Globus pallidus (tissue), 1 donor: ENCODE measurements at regions not wholly inside any gene's neighbourhood (a gene's known extent, or its start where the extent isn't known, plus 50 kb on each side); places are given as distances from the start of the nearest gene placed in this dataset.
"Not testable (repeated sequence)": the region's sequence is repeated elsewhere in the genome, so short reads cannot be mapped to it uniquely, and the experiment has no call there.

Experiments
- DNase-seq: peaks from one replicate; pipeline ENCODE4 v3.0.0-alpha.2; 2015; ENCODE audit warnings: low spot score

DNA sequence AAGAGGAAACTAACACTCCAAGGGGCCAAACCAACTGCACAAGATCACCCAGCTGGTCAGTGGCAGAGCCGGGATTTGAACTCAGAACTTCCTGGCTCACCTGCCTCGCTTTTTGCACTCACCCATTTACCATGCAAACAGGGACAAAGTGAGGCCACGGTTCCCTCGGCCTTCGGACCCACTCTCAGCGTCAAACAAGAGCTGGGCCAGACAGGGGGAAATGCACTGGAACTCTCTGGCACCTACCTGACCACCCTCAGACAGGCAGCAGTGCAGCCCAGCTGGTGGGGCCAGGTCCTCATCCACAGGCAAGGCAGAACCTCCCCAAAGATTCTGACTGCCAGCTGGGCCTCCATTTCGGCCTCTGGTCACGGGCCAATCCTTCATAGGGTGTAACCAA is 93.7 kb upstream of the SRSF6 start:
- DNase-seq: no peak

DNA sequence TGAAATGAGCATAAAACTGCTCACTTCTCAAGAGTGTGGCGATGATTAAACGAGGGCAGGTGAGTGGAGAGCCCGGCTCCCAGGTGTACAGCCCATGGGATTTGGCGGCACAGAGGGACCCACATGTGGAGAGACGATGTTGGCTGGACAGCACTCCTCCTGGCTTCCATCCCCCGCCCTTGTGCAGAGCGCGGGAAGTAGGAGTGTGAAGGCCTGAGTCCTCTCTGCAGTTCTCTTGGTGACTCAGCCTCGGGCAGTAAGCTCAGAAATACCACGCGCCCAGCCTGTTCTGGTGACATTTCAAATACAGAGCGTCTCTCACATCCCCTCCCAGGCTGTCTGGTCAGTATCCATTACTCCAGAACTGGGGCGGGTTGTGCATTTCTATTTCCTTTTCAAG is 94.2 kb upstream of the SRSF6 start:
- DNase-seq: no peak

DNA sequence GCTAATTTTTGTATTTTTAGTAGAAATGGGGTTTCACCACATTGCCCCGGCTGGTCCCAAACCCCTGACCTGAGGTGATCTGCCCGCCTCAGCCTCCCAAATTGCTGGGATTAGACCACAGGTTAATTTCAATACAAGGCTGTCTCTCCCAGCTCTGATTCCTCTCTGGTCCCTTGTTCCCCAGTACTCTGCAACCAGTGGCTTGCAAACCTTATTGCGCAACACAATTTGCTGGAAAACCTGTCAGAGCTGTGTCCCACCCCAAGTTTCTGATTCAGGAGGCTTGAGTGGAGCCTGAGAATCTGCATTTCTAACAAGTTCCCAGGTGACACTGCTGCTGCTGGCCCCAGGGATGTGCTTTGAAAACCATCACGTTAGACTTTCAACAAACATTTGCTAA is 96.2 kb upstream of the SRSF6 start:
- no peak for DNase-seq

DNA sequence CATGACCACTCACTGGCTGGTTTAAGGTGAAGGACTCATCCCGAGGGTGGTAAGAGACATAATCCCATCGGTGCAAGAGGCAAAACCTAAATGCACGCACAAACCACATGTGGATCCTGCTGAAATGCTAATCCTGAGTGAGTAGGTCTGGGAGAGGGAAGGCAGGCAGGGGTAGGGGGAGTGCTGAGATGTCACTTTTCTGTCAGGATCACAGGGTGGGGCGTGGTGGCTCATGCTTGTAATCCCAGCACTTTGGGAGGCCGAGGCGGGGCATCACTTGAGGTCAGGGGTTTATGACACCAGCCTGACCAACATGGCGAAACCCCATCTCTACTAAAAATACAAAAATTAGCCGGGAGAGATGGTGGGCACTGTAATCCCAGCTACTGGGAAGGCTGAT is 97.7 kb upstream of the SRSF6 start:
- no peak for DNase-seq

DNA sequence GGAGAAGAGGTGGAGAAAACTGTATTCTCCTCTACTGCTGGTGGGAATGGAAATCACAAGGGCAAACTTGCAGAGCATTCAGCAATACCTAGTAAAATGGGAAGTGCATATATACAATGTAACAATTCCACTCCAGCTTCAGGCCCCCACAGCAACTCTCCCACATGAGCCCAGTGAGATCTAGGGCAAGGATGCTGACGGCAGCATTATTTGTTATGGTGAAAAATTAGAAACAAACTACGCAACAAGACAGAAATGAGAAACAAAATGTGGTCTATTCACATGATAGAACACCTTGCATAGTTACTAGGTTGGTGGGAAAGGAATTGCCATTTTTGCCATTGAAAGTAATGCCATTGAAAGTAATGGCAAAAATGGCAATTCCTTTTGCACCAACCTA is 98.9 kb upstream of the SRSF6 start:
- no peak for DNase-seq

DNA sequence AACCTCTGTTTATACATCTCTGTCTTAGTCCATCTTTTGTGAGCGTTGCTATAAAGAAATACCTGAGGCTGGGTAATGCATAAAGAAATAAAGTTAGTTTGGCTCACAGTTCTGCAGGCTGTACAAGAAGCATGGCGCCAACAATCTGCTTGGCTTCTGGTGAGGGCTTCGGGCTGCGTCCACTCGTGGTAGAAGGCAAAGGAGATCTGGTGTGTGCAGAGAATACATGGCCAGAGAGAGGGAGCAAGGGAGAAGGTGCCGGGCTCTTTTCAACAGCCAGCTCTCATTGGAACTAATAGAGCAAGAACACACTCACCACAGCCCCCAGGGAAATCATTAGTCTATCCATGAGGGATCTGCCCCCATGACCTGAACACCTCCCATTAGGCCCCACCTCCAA is 100.3 kb upstream of the SRSF6 start:
- DNase-seq: no peak

DNA sequence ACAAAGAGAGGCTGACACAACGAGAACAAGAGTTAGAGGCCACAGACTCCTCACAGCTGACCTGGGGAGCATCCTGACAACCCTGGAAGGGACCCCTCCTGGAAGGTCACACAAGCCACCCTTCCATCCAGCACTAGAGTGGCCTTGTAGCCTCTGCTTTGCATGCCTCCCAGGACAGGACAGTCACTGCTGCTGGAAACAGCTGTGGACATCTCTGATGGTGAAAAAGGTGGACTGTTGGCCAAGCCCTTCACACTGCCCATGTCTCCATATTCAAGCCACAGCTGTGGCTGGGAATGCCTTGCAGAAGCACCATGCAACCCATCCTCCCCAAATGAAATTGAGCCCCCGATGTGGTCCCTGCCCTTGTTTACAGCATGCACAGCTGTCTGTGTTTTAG is 102.1 kb upstream of the SRSF6 start:
- DNase-seq: no peak

DNA sequence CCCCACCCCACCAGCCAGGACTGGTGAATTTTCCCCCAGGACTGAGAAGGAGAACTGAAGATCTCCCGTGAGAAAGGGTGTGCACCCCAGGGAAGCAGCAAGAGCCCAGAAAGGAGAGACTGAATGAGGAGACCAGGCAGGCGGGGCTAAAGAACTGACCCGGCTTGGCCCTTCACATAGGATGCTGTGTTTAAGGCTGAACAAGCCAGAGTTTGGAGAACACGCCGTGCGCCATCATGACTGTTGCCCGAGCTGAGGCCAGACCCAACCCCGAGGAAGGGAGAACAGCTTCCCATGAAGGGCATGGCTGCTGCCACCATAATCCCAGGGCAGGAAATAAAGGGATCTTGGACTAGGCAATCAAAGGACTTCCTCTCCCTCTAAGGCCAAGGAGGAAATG is 104.7 kb upstream of the SRSF6 start:
- DNase-seq: no peak

DNA sequence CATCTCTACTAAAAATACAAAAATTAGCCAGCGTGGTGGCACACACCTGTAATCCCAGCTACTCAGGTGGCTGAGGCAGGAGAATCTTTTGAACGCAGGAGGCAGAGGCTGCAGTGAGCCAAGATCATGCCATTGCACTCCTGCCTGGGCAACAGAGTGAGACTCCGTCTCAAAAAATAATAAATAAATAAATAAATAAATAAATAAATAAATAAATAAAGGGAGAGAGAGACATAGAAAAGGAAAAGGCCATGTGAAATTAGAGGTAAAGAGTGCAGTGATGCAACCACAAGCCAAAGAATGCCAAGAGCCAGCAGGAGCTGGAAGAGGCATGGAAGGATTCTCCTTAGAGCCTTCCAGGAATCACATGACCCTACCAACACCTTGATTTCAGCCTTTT is 107.0 kb upstream of the SRSF6 start:
- DNase-seq: not testable (repeated sequence)

DNA sequence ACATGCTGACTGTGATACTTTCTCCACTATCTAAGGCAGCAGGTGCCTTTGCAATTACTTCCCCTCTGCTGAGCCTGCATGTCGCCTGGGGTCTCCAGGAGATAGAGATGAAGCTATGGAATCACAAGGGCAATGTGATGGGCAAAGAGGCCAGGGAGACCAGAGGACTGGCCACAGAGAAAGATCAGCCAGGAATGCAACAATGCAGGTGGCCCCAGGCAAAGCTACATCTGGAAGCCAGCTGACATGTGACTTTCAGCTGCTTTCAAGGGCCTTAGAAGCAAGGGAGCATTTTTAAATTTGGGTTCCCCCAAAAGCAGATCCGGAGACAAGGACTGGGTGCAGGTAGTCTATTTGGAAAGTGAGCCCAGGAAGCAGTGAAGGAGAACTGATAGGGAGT is 107.9 kb upstream of the SRSF6 start:
- DNase-seq: no peak

DNA sequence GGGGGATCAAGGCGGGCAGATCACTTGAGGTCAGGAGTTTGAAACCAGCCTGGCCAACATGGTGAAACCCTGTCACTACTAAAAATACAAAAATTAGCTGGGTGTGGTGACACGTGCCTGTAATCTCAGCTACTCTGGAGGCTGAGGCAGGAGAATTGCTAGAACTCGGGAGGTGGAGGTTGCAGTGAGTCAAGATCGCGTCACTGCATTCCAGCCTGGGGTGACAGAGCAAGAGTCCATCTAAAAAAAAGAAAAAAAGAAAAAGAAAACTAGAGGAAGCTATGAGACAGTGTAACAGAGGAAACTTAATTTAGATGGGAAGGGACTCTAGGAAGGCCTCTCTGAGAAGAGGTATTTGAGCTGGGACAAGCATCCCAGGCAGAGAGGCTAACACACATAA is 109.9 kb upstream of the SRSF6 start:
- not testable (repeated sequence) for DNase-seq

DNA sequence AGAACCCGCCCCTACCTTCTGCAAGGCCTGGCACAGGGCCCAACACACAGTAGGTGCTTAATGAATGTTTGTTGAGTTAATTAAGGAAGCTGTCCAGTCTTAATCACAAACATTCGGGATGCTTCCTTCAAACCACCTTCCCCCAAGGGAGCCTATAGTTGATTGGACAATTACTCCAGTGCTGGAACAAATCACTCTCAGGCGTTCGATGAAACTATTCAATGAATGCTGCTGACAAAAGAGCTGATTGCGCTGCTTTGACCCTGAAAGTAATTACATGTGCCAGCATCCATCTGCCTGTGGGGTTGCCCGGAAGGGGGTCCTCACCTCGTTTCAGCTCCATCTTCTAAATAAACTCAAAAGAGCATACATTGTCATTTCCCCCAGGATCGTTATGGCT is 112.0 kb upstream of the SRSF6 start:
- no peak for DNase-seq

DNA sequence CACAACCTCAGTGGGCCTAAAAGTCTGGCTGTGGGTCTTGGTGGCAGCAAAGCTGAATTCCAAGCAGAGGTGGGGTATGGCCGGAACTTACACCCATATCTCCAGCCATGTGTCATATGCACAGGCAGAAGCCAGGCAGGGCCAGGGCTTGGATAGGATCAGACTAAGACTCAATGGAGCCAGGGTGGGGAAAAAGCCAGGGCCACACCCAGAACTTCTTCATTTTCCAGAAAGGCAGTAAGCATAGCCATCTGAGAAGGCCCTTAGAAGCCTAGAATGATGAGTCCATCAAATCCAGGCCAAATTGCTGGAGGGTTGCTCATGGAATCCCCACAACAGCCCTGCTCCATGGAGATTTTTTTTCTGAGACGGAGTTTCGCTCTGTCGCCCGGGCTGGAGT is 116.2 kb upstream of the SRSF6 start:
- no peak for DNase-seq

DNA sequence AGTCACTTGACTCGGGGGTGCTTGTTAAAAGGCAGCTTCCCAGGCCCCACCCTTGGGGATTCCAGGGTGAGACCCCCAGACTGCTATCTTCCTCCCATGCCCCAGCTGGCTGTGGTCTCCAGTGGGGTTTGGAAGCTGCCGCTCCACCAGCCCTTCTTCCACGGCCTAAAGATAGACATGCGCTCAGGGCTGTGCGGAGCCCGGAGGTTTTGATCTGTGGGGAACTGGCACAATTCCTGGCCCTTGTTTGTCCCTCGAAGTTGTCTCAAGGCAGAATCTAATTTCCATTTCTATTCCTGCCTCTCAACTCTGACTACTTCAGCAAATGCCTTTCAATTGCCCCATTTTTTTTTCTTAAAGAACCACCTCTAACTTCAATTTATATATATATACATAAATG is 120.7 kb upstream of the SRSF6 start:
- no peak for DNase-seq

DNA sequence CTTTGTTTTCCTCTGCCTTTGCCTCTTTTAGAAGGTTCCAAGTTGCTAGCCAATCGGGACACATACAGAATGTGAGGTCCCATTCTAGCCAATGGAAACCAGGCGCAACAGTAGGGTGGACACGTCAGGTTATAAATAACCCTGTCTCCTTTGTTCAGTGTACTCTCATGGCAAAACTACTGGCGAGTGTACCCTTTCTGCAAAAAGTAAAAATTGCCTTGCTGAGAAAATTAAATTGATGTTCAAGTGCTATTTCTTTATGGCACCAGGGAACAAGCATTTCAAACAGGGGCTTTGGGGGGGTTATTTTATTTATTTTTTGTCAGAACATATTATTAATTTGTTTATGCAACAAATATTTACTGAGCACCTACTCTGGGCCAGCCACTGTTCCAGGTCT is 123.6 kb upstream of the SRSF6 start:
- no peak for DNase-seq

DNA sequence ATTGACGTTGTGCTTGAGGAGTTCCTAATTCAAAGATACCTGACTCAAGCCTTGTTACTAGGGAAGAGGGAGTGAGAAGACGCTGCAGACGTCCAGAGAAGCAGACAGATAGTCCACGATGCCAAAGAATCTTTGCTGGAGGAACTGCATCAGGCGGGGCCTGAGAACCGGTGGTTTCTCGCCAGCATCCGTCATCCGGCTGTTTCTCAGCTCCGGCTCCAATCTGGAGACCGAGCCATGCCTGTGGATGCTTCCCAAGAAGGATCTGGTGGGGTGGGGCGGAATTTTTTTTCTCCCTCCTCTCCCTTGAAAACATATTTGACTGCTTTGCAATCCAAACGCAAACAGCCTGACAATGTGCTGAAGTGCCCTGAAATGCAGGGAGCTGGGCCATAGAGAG is 125.8 kb upstream of the SRSF6 start:
- DNase-seq: no peak

DNA sequence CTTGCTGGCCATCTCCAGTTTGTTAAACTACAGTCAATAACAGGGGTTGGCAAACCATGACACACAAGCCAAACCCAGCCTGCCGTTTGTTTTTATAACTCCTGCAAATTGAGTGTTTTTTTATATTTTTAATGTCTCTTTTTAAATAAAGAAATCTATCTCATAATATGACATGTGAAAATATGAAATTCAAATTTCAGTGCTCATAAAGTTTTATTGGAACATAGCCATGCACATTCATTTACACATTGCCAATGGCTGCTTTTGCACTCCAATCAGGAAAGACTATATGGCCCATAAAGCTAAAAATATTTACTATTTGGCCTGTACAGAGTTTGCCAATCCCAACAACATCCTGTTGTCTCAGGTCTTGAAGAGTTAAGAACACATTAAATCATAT is 129.0 kb upstream of the SRSF6 start:
- DNase-seq: no peak

DNA sequence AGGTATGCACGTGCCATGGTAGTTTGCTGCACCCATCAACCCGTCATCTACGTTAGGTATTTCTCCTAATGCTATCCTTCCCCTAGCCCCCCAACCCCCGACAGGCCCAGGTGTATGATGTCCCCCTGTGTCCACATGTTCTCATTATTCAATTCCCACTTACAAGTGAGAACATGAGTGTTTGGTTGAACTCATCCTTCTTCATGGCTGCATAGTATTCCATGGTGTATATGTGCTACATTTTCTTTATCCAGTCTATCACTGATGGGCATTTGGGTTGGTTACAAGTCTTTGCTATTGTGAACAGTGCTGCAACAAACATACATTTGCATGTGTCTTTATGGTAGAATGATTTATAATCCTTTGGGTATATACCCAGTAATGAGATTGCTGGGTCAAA is 130.5 kb upstream of the SRSF6 start:
- DNase-seq: not testable (repeated sequence)

DNA sequence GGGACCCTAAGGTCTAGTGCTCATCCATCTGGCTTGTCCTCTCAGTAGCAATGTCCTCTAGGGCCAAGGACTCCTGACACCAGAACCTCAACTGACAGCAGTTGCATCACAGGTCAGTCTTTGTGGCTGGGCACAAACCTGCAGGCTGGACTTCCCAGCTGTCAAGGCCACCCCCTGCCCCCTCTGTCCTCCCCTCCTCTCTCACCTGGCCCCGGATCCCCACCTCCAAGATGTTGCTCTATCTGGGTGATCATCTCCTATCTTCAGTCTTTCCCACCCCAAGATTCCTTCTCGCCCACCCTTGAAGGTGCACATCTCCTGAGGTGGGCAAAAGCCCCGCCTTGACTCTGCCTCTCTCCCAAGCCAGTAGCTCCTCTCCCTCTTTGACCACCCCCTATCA is 131.8 kb upstream of the SRSF6 start:
- DNase-seq: no peak

DNA sequence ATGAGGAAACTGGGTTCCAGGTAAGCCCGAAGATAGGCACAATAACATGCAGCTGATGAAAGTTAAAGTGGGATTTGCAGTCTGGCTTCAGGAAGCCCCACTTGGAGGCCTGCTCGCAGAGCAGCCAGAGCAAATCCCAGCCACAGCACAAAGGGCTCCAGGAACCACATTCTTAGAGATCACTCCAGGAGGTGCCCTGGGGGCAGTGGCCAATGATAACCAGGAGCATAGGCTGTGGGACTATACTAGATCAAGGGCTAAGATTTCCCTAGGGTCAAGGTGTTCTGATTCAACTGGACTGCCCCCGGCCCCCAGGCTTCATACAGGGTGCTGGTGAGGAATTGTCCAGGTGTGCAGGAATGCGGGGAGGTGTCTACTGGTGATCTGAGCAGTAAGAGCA is 133.9 kb upstream of the PTPRT start:
- no peak for DNase-seq

DNA sequence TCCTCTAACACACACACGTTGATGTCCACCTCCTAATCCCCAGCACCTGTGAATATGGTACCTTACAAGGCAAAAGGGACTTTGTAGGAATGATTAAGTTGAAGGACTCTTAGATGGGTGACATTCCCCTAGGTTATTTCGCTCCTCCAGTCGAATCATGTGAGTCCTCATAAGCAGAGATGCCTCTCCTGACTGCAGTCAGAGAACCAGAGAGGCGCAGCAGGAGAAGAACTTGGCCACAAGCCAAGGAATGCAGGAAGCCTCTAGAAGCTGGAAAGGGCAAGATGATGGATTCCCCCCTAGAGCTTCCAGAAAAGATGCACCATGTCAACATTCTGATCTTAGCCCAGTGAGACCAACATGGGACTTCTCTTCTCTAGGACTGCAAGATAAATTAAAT is 133.1 kb upstream of the PTPRT start:
- no peak for DNase-seq

DNA sequence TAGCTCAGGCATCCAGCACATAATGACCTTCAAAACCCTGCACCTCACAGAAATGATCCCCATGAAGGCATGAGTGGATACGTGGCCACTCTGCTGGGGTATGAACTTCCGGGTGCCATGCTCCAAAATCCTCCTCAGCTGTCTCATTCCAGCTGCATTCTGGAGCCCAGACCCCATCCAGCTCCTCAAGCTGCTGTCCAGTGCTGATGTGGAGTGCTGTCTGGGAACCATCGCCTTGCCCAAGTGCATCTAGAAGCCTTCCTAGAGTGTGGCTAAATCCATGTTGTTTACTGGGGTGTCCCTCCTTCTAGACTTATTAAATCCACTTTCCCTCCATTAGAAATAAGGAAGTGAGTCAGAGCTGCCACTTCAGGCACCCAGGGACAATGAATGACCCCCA is 130.8 kb upstream of the PTPRT start:
- DNase-seq: no peak

DNA sequence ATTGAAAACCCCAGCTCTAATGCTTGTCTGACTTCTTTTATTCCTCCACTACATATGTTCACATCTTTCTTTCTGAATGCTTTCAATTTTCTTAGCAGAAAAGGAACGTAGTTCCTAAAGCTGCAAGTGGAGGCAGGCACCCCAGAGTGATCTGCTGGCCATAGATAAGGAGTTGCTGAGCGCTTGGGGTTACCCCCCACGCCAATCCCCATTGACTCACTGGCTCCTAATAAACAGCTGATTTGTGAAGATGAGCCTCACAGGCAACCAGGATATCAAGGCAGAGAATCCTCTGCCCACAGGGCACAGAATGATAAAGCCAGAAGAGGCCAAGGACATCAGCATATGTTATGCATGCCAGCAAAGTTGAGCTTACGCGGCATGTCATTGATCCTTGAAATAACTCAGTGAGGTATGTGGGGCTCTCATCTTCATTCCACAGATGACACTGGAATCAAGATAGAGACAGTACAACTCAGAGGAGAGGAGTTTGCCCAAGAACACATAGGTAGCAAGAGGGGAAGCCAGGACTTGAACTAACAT is 129.1 kb upstream of the PTPRT start:
- no peak for DNase-seq

DNA sequence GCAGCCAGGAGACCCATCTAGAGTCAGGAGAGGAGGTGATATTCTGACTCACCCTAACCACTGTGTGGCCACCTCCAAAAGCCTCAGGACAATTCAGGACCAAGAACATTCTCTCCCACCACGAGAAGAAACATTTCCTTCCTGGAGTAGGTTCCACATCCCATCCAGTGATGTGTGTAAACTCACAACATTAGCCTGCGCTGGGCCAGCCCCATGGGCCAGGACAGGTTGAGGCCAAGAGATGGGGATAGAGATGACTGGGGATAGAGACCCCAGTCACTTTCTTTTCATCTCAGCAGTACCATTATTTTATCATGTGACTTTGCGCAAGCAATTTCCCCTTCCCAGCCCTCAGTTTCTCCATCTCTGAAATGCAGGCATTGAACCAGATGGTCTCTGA is 126.6 kb upstream of the PTPRT start:
- DNase-seq: no peak

DNA sequence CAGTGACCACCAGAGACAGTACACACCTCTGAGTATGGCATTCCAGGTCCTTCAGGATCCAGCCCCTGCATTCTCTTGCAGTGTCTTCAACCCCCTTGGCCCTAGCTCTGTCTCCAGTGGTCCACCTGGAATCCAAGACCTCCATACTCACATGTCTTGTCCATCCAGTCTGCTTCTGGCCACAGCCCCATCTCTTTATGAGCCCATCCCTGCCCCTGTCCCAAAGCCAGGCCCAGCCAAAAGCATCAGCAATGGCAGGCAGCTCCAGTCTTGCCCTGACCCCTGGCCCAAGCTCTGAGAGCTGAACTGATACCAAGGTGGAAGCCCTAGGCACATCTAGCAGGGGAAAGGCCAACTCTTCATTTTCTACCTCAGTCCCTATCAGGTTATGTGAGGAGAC is 119.6 kb upstream of the PTPRT start:
- no peak for DNase-seq
